Left lung (tissue), 4 donors: ENCODE measurements at regions not wholly inside any gene's neighbourhood (a gene's known extent, or its start where the extent isn't known, plus 50 kb on each side); places are given as distances from the start of the nearest gene placed in this dataset.

Experiments used
- ATAC-seq: fragments of 200-7000 bp; cut with Tn5 transposase; one replicate; pipeline ENCODE4 v1.9.1; 2020; ENCODE audit warnings: moderate library complexity
- DNase-seq, 4 donors: peaks; one replicate each; pipeline ENCODE4 v3.0.0-alpha.2; 2013 to 2020
- H3K27ac ChIP-seq, 2 donors: fragments of 200-600 bp; sonication (generic) in 1 of 2; one replicate each; pipeline versions ENCODE4 v1.5.0 to v1.8.0; 2020 to 2021
- H3K27me3 ChIP-seq, 2 donors: fragments of 200-600 bp; sonication (generic) in 1 of 2; one replicate each; pipeline versions ENCODE4 v1.5.0 to v1.8.0; 2020 to 2021
- H3K36me3 ChIP-seq, 2 donors: fragments of 200-600 bp; sonication (generic) in 1 of 2; one replicate each; pipeline versions ENCODE4 v1.5.0 to v1.8.0; 2020 to 2021
- H3K4me1 ChIP-seq, 2 donors: fragments of 200-600 bp; one replicate each; pipeline ENCODE4 v1.8.0; 2021
- H3K4me3 ChIP-seq, 2 donors: fragments of 200-600 bp; sonication (generic) in 1 of 2; one replicate each; pipeline versions ENCODE4 v1.5.0 to v1.8.0; 2020 to 2021; ENCODE audit warnings: mild to moderate bottlenecking in 1 of 2
- H3K9me3 ChIP-seq, 2 donors: fragments of 200-600 bp; sonication (generic) in 1 of 2; one replicate each; pipeline versions ENCODE4 v1.5.0 to v1.8.0; 2020 to 2021
- CTCF ChIP-seq, 2 donors: fragments of 200-600 bp; sonication (generic) in 1 of 2; IDR thresholded peaks; one replicate each; pipeline versions ENCODE4 v1.5.0 to v1.8.0; 2021; ENCODE audit warnings: antibody characterized with exemption in 2 of 2
- intact Hi-C, 2 donors: fragments of 100-400 bp; cut with DNase I; formaldehyde crosslinking; loops; one replicate each; pipeline versions ENCODE4 v1.11.2 to v1.14.2; 2022
- donor health status: DM: no; HTN: yes; CAD: no.
- donor health status: DM: no; HTN: no; CAD: no.

GRCh38 chrX:102042372-102043325 is 82.8 kb upstream of the TCEAL2 start:
- no peaks in the 10 kb centered on the region for H3K27me3 ChIP-seq
- no peak for TF ChIP-seq CTCF (IDR thresholded peaks at IDR 0.05)
- peaks cover 0 to 2% of the 10 kb centered on the region in 2 donors for H3K9me3 ChIP-seq
- no peaks in the 10 kb centered on the region for H3K36me3 ChIP-seq
- intact Hi-C loops, result no loop called here
- no peak overlapping the region for H3K27ac ChIP-seq
- H3K4me3 ChIP-seq, result no peak overlapping the region
- no peaks in the 10 kb centered on the region for H3K4me1 ChIP-seq
- DNase-seq, result no peak
- ATAC-seq, result no peak

- no peak overlapping the region for H3K4me3 ChIP-seq
- TF ChIP-seq CTCF (IDR thresholded peaks at IDR 0.05), result no peak
- no peaks in the 10 kb centered on the region for H3K36me3 ChIP-seq
- no peaks in the 10 kb centered on the region for H3K27me3 ChIP-seq
- DNase-seq, result no peak
- no peaks in the 10 kb centered on the region for H3K4me1 ChIP-seq
- H3K27ac ChIP-seq, result no peak overlapping the region
- ATAC-seq, result no peak
- intact Hi-C loops, result no loop called here
- peaks cover 0 to 4% of the 10 kb centered on the region in 2 donors for H3K9me3 ChIP-seq
Observed at GRCh38 chrX:102029026-102029425, 96.5 kb upstream of the TCEAL2 start.

GRCh38 chrX:102018208-102018607 is 86.4 kb upstream of the ZMAT1 start:
- Histone ChIP-seq H3K4me3 (no peak overlapping the region), H3K36me3 (no peaks in the 10 kb centered on the region), H3K27ac (no peak overlapping the region), H3K27me3 (no peaks in the 10 kb centered on the region), H3K9me3 (peaks cover 0 to 2% of the 10 kb centered on the region in 2 donors), H3K4me1 (no peaks in the 10 kb centered on the region)
- intact Hi-C loops, result no loop called here
- no peak for ATAC-seq
- DNase-seq, result no peak
- no peak for TF ChIP-seq CTCF (IDR thresholded peaks at IDR 0.05)

GRCh38 chrX:102008901-102009300 is 77.1 kb upstream of the ZMAT1 start:
- no peak for DNase-seq
- TF ChIP-seq CTCF (IDR thresholded peaks at IDR 0.05), result no peak
- H3K4me3 ChIP-seq, result no peak overlapping the region
- intact Hi-C loops, result no loop called here
- H3K27ac ChIP-seq, result no peak overlapping the region
- H3K36me3 ChIP-seq, result no peaks in the 10 kb centered on the region
- ATAC-seq, result no peak
- H3K4me1 ChIP-seq, result no peaks in the 10 kb centered on the region
- H3K27me3 ChIP-seq, result no peaks in the 10 kb centered on the region
- H3K9me3 ChIP-seq, result no peaks in the 10 kb centered on the region

- Histone ChIP-seq H3K27me3 (no peaks in the 10 kb centered on the region), H3K27ac (no peak overlapping the region), H3K4me3 (no peak overlapping the region), H3K36me3 (no peaks in the 10 kb centered on the region), H3K4me1 (no peaks in the 10 kb centered on the region), H3K9me3 (peaks cover 0 to 4% of the 10 kb centered on the region in 2 donors)
- no peak for TF ChIP-seq CTCF (IDR thresholded peaks at IDR 0.05)
- DNase-seq (peak in 1 of 4 donors; percentile 31), ATAC-seq (no peak)
- intact Hi-C loops, result no loop called here
Observed at GRCh38 chrX:101999644-102000539, 68.1 kb upstream of the ZMAT1 start.
